GM20000 (cell line): ENCODE measurements at regions not wholly inside any gene's neighbourhood (a gene's known extent, or its start where the extent isn't known, plus 50 kb on each side); places are given as distances from the start of the nearest gene placed in this dataset.

Experiments used
- DNase-seq: peaks from one replicate; pipeline ENCODE4 v3.0.0; 2012; ENCODE audit warnings: low spot score
- CTCF ChIP-seq: IDR thresholded peaks from 2 replicates; pipeline ENCODE4 v1.5.1; 2012; ENCODE audit warnings: mild to moderate bottlenecking, control low read depth; ENCODE audit errors: extremely low read depth, missing control alignments

- DNase-seq: no peak
- TF ChIP-seq CTCF: no peak
These were observed 665.6 kb upstream of the PRKX start for GRCh38 chrX:4379071-4379470.

GRCh38 chrX:4373791-4374190 is 660.3 kb upstream of the PRKX start:
- no peak for TF ChIP-seq CTCF

DNA sequence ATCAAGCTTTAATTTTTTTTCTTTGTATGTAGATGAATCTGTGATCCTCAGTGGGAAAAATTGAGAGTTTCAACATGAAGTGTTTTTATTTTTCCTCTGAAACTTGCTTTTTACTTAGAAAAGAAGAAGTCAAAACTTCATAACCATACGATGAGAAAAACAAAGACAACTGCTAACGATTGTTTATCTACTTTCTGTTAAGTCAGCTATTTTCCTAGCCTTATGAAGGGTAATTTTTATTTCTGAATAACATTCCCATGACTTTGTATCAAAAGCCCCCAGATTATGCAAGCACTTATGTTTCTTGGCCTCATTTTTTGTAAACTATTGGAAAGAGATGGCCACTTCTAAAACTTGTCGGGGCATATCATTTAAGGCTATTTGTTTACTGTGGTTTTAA is 645.1 kb upstream of the PRKX start:
- no peak for DNase-seq
- no peak for TF ChIP-seq CTCF

More at GRCh38 chrX:4373791-4374190, 660.3 kb upstream of the PRKX start:
- no peak for DNase-seq

- no peak for DNase-seq
- TF ChIP-seq CTCF: no peak
These were observed 609.5 kb upstream of the PRKX start for GRCh38 chrX:4322916-4323315.

DNA sequence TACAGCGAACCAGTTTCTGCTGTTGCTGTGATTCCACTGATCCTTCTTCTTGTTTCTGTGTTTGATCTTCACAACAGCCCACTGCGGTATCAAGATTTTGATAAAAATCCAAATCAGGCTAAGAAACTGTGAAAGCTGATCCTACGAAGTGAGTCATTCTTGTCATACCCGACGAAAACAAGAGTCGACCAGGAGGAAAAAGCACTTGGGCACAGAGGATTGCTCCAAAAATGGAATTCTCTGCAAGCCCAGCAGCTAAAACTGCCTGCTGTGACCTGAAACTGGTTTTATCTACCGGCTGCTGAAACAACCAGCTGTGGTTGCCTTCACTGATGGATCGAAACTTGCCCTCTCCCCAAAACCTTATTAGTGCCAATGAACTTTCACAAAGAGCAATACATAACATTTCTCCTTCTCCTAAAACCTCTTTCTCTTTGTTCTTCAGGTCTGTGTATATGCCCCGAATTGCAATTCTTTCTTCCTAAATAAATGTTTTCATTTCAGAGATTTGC is 607.0 kb upstream of the PRKX start:
- no peak for TF ChIP-seq CTCF

GRCh38 chrX:4315891-4316290 is 602.4 kb upstream of the PRKX start:
- DNase-seq: no peak

More for the DNA sequence above, 607.0 kb upstream of the PRKX start:
- DNase-seq: no peak

DNA sequence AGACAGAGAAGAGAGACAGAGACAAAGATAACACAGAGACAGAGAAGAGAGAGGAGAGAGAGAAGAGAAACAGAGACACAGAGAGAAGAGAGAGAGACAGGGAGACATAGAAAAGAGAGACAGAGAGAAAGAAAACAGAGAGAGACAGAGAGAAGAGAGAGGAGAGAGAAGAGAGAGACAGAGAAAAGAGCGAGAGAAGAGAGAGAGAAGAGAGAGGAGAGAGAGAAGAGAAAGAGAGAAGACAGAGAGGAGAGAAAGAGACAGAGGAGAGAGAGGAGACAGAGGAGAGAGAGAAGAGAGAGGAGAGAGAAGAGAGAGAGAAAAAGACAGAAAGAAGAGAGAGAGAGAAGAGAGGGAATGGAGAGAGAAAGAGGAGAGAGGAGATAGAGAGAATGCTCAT is 601.1 kb upstream of the PRKX start:
- TF ChIP-seq CTCF: no peak
- no peak for DNase-seq

More at GRCh38 chrX:4315891-4316290, 602.4 kb upstream of the PRKX start:
- no peak for TF ChIP-seq CTCF
